K562 (cell line): ENCODE measurements at regions not wholly inside any gene's neighbourhood (a gene's known extent, or its start where the extent isn't known, plus 50 kb on each side); places are given as distances from the start of the nearest gene placed in this dataset.

Experiments
- CREB1 ChIP-seq, 2 experiments: sonication (generic) in 1 of 2; formaldehyde crosslinking in 1 of 2; IDR thresholded peaks; 2 replicates each; pipeline versions ENCODE4 v1.6.1 to v1.8.0; 2012 to 2022; ENCODE audit warnings: inconsistent platforms in 1 of 2, mild to moderate bottlenecking in 1 of 2, missing genetic modification reagents in 1 of 2, moderate library complexity in 1 of 2
- HES1 ChIP-seq: fragments of 450-650 bp; IDR thresholded peaks from 2 replicates; pipeline ENCODE4 v1.6.1; 2016; ENCODE audit warnings: low read depth, mild to moderate bottlenecking, moderate library complexity
- IRF2 ChIP-seq: sonication (generic); formaldehyde crosslinking; IDR thresholded peaks from 2 replicates; pipeline ENCODE4 v1.8.1; 2022; ENCODE audit warnings: mild to moderate bottlenecking, missing genetic modification reagents
- ZFX ChIP-seq: sonication (generic); formaldehyde crosslinking; IDR thresholded peaks from 2 replicates; pipeline ENCODE4 v1.8.0; 2022; ENCODE audit warnings: mild to moderate bottlenecking, missing genetic modification reagents, moderate library complexity

- TF ChIP-seq CREB1 (IDR thresholded peaks at IDR 0.05) (no peak), CREB1 (CRISPR knock-in tag; IDR thresholded peaks at IDR 0.05) (no peak), HES1 (no peak), ZFX (no peak), IRF2 (no peak)
Measured at GRCh38 chr11:25214535-25215176, 717.8 kb downstream of the LUZP2 start.
